ENCODE measurements at regions not wholly inside any gene's neighbourhood (a gene's known extent, or its start where the extent isn't known, plus 50 kb on each side); places are given as distances from the start of the nearest gene placed in this dataset.
"Not testable (repeated sequence)": the region's sequence is repeated elsewhere in the genome, so short reads cannot be mapped to it uniquely, and the experiment has no call there.

DNA sequence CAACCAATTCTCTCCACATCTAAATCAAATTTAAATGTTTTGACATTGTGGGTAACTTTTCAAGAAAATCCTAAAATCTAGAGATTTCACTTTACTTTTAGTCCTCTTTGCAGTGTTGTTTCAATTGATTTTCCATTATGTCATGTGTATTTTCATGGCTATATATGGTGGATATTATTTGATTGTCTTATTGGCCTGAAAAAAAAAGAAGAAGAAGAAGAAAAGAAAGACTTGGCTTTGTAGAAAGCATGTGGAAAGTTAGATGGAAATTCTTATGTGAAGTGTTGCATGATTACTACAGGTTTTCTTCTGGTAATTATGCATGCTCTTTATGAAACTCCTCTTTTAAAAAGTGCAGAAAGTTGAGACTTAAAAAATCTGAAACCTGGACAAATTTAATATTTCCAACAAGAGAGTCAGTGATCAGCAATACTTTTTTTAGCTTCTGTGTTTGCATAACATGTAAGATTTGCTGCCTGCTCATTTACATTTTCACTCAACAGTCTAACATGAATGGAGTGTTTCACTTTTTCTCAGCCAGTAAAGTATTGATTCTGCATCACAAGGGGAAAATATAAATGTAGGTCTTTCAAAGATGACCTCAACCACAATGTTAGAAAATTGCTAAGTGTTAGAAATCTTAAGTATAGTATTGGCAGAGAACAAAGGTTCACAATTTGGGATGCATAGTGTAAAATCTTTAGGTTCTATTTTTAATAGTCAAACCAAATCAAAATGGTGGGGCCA is 438.7 kb downstream of the BCKDHB start:
- no peak for DNase-seq (ENCODE audit: low spot score)

DNA sequence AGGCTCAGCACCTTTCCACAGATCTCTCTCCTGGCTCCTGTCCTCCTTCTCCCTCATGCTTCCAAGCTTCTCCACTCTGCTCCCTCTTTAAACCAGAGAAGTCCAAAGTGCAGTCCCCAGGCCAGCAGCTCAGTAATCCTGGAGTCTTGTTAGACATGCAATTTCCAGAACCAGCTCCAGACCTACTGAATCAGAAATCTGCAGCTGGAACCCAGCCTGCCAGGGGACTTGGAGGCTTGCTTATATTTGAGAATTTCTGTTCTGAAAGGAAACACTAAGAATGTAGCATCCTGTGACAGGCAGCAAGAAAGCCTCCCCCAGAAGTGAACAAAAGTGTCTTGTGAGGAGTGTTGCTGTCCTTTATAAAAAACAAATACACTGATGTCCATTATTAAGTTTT is 438.1 kb downstream of the BCKDHB start:
- peak; percentile 14 for DNase-seq (ENCODE audit: low spot score)

DNA sequence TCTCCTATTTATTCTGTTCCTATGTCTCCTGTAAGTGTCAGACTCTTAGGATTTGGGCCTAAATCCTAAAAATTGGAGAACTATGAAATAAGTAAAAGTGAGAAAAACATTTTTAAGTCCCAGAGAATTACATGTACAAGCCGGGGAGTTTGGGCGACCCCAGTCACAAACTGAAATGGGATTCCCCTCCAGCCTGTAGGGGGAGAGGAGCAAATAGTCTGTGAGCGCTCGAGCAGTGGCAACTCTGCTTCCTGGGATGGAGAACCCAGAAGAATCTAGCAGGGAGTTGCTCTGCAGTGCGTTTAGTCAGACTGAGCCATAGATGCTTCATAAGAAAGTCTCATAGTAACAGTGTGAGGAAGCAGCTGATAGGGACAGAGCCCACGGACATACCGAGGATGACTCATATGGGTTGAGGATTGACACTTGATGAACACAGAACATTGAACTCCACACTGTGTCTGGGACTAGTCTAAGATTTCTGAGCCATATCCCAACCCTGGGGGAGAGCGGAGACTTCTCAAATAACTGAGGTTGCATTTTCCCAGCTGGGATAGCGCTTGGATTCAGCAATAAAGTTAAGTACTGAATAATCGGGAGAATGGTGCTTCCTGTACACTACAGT is 437.2 kb downstream of the BCKDHB start:
- no peak for DNase-seq (ENCODE audit: low spot score)

DNA sequence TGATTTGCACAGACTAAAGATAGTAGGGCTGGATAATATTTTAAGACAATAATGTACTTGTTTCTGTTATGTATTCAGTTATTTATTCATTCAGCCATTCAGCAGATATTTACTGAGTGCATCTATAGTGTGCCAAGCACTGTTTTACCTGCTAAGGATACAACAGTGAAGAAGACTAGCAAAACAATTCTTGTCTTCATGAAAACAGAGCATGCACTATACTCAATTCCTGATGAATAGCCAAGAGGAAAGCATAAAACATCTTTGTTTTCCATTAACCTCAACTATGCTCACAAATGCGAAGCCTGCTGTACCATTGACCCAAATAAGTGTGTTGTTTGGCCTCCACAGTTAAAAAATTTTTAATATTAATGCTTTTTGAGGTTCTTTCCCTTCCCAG is 436.7 kb downstream of the BCKDHB start:
- DNase-seq (ENCODE audit: low spot score), result no peak

DNA sequence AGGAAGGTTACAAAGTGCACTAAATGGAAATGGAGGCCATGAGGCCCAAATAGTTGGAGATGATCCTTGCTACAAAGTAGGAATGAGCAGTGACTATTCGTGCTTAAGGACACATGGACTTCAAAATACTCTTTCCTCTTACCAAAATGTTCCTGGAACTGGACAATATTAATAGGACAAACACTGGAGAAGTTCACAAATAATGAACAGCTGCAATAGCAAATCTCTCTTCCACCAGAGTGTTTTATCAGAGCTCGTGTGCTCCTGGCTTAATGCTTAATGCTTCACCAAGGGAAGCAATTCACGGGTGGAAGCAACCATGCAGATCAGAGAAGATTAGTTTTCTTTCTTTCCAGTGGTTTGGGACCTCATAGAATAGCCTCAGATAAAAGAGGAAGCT is 435.4 kb downstream of the BCKDHB start:
- DNase-seq (ENCODE audit: low spot score), result no peak

DNA sequence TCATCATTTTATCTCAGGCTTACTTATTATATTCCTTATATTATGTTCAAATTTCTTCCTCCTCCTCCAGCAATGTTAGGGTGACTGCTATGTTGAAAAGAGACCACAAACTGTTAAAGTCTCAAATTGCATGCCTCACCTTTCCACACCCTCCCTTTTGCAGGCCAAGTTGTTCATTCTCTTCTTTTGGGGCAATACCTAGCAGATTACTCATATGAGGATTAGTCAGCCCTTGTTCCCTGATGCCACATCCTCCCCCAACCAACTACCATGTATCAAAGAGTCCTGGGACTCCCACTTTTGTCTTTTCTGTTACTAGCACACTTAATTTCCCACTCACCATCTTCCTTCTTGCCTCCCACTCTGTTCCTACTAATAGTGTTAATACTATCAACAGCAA is 434.7 kb downstream of the BCKDHB start:
- DNase-seq (ENCODE audit: low spot score), result no peak

DNA sequence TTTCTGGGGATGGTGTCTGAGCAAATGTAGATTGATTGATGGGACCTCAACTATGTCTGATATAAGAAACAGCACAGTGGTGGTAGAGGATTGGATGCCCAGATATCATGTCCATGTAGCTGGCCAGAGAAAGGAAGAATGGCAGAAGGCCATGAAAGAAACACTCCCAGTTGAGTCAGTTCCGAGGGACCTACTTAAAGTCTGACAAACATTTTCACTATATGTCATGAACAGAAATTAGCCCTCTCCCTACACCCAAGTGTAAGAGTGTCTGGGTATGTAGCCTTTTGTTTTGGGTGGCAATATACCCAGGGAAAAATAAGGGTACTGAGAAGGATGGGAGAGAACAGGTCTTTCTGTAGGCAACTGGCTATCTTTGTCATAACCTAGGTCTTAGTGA is 434.2 kb downstream of the BCKDHB start:
- no peak for DNase-seq (ENCODE audit: low spot score)

DNA sequence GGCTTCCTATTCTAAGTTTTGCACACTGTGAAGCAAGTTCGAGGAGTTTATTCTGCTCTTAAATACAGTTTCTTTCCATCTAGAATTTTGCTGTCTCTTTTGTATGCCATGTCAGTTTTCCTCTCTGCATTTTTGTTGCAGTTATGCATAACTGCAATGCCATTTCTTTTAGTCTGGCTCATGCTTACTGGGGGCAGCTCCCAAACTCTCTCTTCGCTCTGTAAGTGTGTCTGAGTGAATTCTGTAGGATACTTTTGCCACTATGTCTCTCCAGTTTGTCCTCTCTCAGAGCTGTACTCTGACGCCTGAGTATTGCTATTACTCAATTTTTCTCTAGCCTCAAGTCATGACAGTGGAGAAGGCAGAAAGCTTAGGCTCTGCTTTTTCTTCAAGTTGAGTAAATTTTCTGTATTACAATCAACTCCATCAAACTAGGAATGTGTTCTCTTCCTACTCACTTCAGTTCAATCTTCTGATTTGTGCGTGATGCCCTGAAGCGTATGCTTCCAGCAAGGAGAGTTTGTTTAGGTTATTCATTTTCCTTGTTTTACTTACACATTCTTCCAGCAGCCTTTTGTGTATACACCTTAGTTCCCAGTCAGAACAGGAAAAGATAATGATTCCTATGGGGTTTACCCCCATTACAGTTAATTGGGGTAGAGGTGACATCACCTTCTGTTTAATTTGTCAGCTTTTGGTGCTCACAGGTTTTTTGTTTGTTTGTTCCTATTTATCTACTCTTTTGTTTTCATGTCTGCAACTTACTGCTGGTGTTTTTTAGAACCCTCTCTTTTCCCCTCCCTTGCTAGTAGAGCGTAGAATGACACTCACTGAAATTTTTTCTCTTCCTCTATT is 430.9 kb downstream of the BCKDHB start:
- DNase-seq (ENCODE audit: low spot score), result no peak

DNA sequence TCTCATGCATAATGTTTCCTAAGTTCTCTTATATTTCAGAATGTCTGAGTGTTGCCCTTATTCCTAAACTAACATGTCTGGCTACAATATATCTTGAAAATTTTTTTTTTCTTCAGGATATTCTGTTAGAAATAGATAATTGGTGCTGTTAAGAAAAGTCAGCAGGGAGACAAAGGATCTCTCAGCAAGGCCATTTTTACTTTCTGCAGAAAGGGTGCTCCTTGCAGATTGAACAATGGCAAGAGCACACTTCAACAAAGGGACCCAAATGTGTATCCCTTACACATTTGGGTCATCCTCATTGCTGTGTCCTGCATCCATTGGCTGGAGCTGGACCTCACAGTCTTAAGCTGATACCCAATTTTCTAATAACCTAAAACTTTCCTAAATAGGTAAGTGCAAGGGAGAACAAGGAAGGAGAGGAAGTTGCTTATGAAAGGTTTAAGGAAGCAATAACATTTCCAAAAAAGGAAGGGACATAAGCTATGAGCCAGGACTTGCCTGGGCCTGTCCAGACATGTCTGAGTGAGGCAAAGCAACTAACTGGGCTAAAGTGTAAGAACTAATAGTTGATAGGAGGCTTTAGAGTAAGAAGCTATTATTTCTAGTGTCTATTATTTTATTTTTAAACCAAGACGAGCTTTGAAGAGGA is 429.6 kb downstream of the BCKDHB start:
- no peak for DNase-seq (ENCODE audit: low spot score)

DNA sequence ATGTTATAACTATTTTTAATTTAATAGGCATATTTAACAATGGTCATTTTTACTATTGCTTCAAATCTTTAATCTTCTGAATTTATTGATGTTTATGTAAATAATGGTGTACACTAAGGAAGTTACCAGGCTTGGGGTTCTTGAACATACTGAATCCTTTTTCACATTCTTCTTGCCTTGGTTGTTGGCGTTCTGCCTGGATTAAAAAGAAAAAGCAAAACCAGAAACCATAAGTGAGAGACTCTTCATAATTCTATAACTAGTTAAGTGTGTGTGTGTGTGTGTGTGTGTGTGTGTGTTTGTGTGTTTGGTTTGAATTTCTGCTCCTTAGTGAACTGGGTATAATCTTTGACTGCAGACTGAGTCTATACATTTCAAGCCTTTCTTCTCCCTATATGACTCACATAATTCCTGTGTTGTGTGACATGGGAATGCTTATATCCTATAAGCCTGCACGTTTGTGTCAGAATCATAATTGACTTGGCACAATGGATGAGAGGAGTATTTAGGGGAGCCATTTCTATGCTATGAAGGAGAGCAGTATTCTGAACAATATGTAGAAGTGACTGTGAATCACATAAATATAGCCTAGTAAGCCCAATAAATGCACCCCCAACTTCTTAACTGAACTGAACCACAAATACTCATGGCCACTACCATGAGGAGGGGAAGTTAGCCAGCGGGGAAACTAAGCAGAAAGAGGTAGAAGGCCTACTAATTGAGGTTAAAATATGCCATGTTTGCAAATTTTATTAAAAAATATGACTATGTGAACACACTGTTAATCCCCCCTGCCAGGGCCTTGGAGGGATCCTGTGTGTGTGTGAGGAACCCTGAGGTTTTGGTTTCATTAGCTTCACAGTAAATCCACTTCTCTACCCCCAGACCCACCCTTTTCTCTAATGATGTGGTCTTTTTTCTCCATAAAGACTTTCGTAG is 425.5 kb downstream of the BCKDHB start:
- no peak for DNase-seq (ENCODE audit: low spot score)

DNA sequence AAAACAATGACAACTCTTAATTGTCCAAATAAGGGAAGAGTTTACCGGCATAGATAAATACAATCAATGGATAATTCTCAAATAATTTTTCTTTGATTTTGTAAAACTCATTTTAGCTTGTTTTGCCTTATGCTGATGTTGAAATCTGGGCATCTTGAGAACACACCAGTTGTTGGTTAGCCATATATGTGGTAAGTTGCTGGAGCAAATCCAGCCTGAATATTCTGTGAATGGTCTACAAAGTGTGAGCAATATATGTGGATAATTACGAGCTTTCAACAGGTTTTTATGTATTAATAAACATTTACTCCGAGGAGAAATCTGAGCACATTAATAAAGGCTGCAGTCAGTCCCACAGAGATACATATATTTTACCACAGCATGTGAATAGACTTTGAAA is 423.6 kb downstream of the BCKDHB start:
- DNase-seq (ENCODE audit: low spot score), result no peak

DNA sequence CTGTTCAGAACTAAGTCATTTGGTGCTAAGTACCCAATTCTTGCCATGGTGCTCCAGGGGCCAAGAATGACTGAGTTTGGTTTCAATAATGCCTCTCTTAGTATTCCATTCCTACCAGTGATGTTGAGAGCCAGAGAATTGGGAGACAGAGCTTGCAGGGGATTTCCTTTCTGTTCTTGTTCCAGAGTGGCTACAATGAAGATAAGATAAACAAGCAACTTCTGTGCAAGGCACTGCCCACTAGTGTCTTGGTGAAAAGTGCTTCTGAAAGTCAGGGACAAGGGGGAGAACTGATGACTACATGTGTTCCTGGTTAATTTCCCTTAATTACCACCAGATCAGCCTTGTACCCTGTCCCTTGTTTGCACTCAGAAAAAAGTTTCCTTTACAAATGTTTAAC is 421.6 kb downstream of the BCKDHB start:
- DNase-seq (ENCODE audit: low spot score), result no peak

DNA sequence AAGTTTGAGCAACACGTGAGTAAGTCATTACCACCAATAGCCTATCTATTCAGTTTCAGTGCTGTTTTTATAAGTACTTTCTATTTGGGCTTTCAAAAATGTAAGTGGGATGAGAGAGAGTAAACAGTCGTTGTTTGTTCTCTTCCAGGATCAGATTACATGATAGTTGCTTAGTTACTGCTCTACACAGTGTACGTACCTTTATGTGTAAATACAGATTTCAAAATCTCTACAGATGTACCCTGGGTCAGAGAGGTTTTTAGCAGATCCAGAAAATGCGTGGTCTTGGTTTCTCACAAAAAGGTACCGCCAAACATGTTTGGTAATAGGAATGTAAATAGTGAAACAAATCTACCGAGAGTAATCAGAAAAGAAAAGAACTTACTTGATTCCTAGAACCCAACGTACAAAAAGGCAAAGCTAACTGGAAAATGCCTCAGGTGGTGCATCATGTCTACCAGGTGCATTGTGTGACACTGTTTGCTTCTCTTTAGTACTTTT is 421.1 kb downstream of the BCKDHB start:
- peak; percentile 45 for DNase-seq (ENCODE audit: low spot score)

DNA sequence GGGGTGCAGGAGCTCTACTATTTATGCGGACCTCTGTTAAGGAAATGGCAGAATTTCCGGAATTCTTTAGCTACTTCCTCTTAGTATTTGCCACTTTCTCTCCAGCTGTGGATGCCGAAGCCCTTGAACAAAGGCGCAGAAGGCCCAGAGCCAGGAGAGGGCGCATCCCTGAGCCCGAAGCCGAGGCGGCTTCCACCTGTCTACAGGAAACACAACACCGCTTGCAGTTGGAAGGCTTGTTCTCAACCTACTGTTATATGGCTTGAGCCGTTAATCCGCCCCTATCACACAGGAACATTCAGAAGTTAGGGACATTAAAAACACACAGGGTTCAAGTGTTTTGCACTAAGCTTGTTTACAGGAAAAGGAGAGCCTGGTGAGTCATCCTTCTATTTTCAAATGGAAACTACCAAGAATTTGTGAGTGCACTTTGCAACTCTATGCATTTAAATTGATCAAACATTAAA is 417.1 kb downstream of the BCKDHB start:
- no peak for DNase-seq (ENCODE audit: low spot score)

DNA sequence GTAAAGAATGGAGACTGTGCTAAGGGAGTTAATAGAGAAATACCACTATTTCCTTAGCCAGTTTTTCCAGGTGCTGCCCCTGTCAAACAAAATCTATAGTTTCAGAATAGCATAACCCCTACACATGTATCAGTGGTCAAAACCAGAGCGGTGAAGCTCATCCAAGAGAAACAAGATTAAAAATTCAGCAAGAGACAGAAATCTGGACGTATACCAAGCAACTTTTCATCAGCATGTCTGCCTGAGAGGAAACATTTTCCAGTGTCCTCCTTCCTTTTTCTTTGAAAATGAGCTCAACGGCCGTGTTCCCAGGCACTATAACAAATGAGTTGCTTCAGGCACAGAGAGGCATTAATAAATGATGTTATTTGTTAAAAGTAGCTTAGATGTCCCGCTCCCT is 416.5 kb downstream of the BCKDHB start:
- DNase-seq (ENCODE audit: low spot score), result no peak

DNA sequence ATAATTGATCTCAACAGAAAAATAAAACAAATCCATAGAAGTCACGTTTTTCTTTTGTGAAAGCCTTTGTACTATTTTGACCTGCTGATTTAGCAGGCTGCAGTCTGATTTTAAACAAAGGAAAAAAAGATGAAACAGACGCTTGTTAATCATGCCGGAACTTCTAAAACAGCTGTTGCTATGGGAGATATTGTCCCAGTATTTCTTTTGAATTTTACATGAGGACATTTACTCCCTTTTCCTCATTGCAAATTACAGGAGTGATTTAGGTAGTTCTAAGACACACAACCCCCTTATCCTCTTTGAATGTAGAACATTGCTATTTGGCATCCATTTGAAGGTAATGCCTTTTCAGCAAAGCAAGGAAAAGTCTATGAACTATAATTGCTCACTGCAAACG is 416.1 kb downstream of the BCKDHB start:
- no peak for DNase-seq (ENCODE audit: low spot score)

DNA sequence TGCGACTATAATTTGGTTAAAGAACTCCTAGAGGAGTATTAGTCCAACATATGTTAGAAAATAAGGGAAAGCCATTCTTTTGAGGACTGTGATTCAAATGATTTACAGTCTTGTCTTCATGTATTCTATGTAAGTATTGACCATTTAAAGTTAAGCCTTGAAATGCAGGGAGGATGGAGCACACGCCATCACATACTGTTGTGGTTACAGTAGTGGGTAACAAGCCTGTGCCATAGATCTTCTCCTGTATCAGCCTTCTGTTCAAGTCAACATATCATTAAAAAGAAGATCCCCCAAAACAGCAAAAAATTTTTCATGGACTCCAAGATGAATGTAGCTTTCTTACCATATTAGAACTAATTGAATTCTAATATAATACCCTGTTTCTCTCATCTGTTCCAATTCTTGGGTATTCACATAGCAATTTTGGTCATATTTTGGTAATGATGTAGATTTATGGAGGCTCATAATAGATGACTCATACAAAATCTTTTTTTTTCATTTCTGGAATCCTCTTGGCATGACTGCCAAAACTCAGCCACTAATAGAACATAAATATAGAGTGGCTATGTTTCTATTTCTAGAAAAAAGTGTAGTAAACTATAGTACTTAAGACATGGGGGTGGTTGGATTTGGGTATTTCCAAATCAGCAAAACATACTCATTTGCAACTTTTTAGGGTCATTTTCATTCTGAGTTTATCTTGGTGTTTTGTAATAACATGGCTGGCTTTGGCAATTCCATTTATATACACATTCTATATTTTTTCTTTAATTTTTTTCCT is 413.5 kb downstream of the BCKDHB start:
- DNase-seq (ENCODE audit: low spot score), result no peak

DNA sequence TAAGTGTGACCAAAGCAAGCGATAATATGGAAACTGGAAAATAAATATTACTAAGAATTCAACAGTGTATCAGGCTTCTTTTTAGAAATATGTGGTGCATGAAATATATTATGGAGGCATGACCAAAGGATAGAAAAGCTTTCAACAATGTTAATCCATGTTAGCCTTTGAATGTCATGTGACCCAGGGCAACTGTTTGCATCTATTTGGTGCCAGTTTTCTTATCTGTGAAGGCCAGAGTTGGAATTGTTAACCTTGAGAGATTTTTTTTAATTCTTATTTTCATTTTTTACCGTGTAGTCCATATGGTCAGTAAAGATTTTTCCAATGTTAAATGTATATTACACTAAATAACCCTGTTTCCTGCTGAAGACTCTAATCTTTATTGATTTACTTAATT is 411.1 kb downstream of the BCKDHB start:
- no peak for DNase-seq (ENCODE audit: low spot score)

DNA sequence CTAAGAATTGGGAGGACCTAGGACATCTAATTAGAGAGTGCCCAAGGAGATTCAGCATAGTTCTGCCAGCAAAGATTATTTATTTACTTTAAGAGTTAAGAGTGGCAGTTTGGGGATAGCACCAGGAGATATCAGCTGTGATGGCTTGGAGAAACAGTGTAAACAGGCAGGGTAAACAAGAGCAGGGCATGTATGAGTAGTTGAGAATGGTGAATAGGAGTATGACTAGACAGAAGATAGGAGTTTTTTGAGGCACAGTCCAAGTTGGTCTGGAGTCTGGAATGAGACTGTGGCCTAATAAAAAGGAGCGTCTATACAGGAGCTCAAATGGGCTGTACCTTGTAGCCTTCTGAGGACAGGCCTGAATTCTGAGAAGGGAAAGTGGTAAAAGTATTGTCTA is 404.1 kb downstream of the BCKDHB start:
- not testable (repeated sequence) for DNase-seq (ENCODE audit: low spot score)

DNA sequence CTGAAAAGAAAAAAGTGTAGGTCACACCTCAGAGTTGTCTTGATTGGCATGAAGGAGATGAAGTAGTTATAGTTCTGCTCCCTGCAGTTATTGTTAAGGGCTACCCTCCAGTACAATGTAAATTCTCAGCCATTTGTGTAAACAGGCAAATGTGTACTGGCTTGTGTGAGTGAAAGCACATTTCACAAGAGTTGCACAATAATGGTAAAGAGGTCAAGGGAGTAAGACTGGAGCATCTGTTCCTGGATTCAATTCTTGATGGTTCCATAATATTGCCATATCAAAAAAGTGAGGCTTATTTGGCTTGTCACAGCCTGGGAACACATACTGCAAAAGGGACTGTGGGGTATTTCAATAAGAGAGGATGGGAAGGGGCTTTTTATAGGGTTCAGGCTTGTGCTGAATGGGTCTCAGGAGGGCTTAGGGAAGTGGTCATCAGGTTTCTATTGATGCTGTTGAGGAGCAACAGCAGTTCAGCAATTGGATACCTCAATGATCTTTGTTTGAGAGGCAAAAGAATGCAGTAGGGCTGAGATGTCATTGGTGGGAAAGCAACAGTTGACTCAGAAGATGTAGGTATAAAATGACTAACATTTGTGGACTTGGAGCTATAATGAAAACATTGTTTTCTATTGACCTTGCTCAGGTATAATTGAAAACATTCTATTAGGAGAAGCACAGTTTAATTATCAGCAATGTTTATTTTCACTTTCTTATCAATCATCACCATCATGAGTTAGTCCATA is 402.6 kb downstream of the BCKDHB start:
- peak; percentile 17 for DNase-seq (ENCODE audit: low spot score)

Measured in HuH-7 (cell line).